ENCODE measurements at regions not wholly inside any gene's neighbourhood (a gene's known extent, or its start where the extent isn't known, plus 50 kb on each side); places are given as distances from the start of the nearest gene placed in this dataset.

- no peak for TF ChIP-seq CTCF (IDR thresholded peaks at IDR 0.05)
- no peak for TF ChIP-seq ZFX (IDR thresholded peaks at IDR 0.05; ENCODE audit: borderline replicate concordance)
These were observed 53.2 kb upstream of the ENPP6 start for GRCh38 chr4:184270808-184271413.

Data from 22Rv1 (cell line).